ENCODE measurements at regions not wholly inside any gene's neighbourhood (a gene's known extent, or its start where the extent isn't known, plus 50 kb on each side); places are given as distances from the start of the nearest gene placed in this dataset.

DNA sequence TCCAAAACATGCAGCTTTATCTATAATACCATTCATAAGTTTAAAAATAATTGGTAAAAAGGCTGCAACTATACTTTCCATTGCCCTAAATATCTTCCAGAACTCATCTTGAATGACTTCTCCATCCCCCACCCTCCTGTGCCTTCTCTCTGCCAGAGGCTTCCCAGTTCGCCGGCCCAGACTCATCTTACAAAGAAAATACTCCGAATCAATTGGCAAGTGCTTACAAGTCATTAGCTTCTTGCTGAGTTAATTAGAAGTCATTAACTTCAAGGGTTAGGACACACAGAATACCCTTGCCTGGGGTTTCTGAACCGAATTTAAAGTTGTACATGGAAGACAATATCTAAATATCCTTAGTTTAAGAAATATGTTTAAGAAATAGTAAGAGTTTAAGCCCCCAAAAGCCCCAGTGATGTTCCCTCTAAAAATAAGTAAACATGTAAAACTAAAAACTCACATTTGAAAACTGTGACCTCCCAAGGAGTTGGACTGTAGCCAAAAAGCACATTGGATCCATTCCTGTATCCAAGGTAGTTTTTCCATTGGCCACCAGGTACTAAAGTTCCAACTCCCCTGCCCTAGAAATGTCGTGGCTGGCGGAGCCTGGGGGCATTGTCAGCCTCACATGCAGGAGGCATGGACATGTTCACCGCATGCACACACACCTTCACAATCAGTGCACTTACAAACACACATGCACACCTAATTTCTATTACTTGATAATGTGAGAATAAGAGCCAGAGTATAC lies 535.2 kb upstream of the FAT1 start:
- intact Hi-C loops (cut with DNase I), result no loop called here
- Histone ChIP-seq H3K4me1 (no peaks in the 10 kb centered on the region), H3K36me3 (replicated peaks in 1 of 2; ENCODE audit: insufficient read depth in 1 of 2, low read depth in 2 of 2) (no peaks in the 10 kb centered on the region), H3K9me3 (no peaks in the 10 kb centered on the region), H3K27ac (no peak overlapping the region), H3K4me3 (no peak overlapping the region), H3K27me3 (no peaks in the 10 kb centered on the region)
- ATAC-seq (no peak), DNase-seq (no peak)
- TF ChIP-seq CTCF (IDR thresholded peaks at IDR 0.05) (no peak), POLR2A (IDR thresholded peaks at IDR 0.05) (no peak)
- WGBS, 2 donors, result 48 to 65% methylated on average over 7 of the region's 7 CpGs

GRCh38 chr4:187268940-187269339 lies 545.3 kb upstream of the FAT1 start:
- WGBS, 2 donors, result 29 to 100% methylated on average over 1 to 2 of the region's 2 CpGs
- no peak overlapping the region for H3K27ac ChIP-seq
- no peaks in the 10 kb centered on the region for H3K4me1 ChIP-seq
- TF ChIP-seq POLR2A (IDR thresholded peaks at IDR 0.05), result no peak
- no peak for TF ChIP-seq CTCF (IDR thresholded peaks at IDR 0.05)
- DNase-seq, result no peak
- no peaks in the 10 kb centered on the region for H3K27me3 ChIP-seq
- H3K36me3 ChIP-seq (replicated peaks in 1 of 2; ENCODE audit: insufficient read depth in 1 of 2, low read depth in 2 of 2), result no peaks in the 10 kb centered on the region
- H3K4me3 ChIP-seq, result no peak overlapping the region
- ATAC-seq, result no peak
- intact Hi-C loops (cut with DNase I), result no loop called here
- H3K9me3 ChIP-seq, result no peaks in the 10 kb centered on the region

DNA sequence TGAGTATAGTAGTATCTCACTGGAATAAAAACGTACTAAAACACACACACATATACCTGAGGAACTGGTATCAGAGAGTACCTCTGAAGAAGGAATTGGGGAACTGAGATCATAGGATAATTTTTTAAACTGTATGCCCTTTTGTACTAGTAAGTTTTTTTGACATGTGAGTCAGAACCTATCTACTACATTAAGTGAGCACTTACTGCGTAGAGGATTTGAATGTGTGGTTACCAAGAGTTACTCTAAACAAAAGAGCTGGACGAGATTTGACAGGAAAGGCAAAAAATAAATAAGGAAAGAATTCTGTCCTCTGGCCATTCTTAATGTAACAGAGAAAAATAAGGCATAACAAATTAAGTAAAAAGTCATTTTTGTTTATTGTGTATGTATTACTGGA lies 546.5 kb upstream of the FAT1 start:
- no peaks in the 10 kb centered on the region for H3K27me3 ChIP-seq
- intact Hi-C loops (cut with DNase I), result no loop called here
- WGBS, 2 donors, result 30 to 31% methylated on average over 3 of the region's 3 CpGs

DNA sequence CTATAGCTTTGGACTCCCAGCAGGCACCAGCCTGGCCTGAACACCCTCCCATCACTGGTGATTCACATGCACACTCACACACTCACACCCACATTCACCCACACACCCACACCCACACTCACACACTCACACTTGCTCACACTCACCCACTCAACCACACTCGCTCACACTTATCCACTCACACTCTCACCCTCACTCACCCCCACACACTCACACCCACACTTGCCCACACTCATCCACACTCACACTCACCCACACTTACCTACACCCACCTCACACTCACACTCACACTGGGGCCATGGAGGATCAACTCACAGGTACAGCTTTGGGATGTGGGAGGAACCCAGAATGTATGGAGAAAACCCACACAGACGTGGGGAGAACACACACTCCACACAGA lies 548.2 kb upstream of the FAT1 start:
- intact Hi-C loops (cut with DNase I), result no loop called here
- WGBS, 2 donors, result 86 to 87% methylated on average over 2 of the region's 2 CpGs
- Histone ChIP-seq H3K4me3 (no peak overlapping the region), H3K36me3 (replicated peaks in 1 of 2; ENCODE audit: insufficient read depth in 1 of 2, low read depth in 2 of 2) (no peaks in the 10 kb centered on the region), H3K9me3 (no peaks in the 10 kb centered on the region), H3K27me3 (no peaks in the 10 kb centered on the region), H3K4me1 (no peaks in the 10 kb centered on the region), H3K27ac (no peak overlapping the region)
- TF ChIP-seq POLR2A (IDR thresholded peaks at IDR 0.05), result no peak
- DNase-seq (no peak), ATAC-seq (no peak)

More for the DNA sequence above, 546.5 kb upstream of the FAT1 start:
- no peaks in the 10 kb centered on the region for H3K9me3 ChIP-seq
- no peak overlapping the region for H3K27ac ChIP-seq
- H3K36me3 ChIP-seq (replicated peaks in 1 of 2; ENCODE audit: insufficient read depth in 1 of 2, low read depth in 2 of 2), result no peaks in the 10 kb centered on the region
- DNase-seq (no peak), ATAC-seq (no peak)
- H3K4me3 ChIP-seq, result no peak overlapping the region
- TF ChIP-seq POLR2A (IDR thresholded peaks at IDR 0.05) (no peak), CTCF (IDR thresholded peaks at IDR 0.05) (no peak)
- H3K4me1 ChIP-seq, result no peaks in the 10 kb centered on the region

DNA sequence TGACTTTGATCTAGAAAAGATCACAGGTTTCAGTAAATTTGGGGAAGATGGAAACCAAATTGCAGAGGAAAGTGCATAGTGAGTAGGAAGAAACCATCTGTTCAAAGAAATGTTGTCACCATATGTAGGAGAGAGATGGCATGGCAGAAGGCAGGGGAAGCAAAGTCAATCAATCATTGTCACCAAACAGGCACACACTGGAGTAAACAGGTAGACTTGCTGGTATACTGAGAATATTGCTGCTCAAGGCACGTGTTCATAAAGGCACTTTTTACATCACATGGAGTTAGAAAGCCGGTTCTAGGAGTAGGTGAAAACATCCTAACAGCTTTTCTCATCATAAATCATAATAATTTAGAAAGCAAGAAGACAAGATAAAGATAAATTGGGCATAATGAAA lies 550.5 kb upstream of the FAT1 start:
- Histone ChIP-seq H3K4me3 (no peak overlapping the region), H3K27ac (no peak overlapping the region), H3K4me1 (no peaks in the 10 kb centered on the region), H3K36me3 (replicated peaks in 1 of 2; ENCODE audit: insufficient read depth in 1 of 2, low read depth in 2 of 2) (no peaks in the 10 kb centered on the region), H3K9me3 (no peaks in the 10 kb centered on the region), H3K27me3 (no peaks in the 10 kb centered on the region)
- no peak for DNase-seq
- TF ChIP-seq CTCF (IDR thresholded peaks at IDR 0.05) (no peak), POLR2A (IDR thresholded peaks at IDR 0.05) (no peak)
- 67 to 72% methylated on average over 2 of the region's 2 CpGs for WGBS, 2 donors
- intact Hi-C loops (cut with DNase I), result no loop called here
- ATAC-seq, result no peak

All from body of pancreas (tissue), 4 donors.